Endothelial cell of umbilical vein (primary cell): ENCODE measurements at regions not wholly inside any gene's neighbourhood (a gene's known extent, or its start where the extent isn't known, plus 50 kb on each side); places are given as distances from the start of the nearest gene placed in this dataset.

ENCODE experiments used
- BruUV-seq: library from RNA; stranded (reverse); fragments of 400-500 nt; replicated peaks from 2 replicates; lab custom pipeline; 2021; lab: Mats Ljungman, UMichigan
- CTCF ChIA-PET: fragments of 300-600, 350-600 bp; sonication (Branson Sonifier 250); formaldehyde crosslinking; loops from one replicate; lab custom pipeline; 2021; ENCODE audit warnings: antibody characterized with exemption, inconsistent platforms; lab: Charles Lee
- POLR2A ChIA-PET: fragments of 300-600, 350-600 bp; sonication (Branson Sonifier 250); formaldehyde crosslinking; loops from one replicate; lab custom pipeline; 2021; ENCODE audit warnings: antibody characterized with exemption, inconsistent platforms; lab: Charles Lee
- DNase-seq: peaks from one replicate; pipeline ENCODE4 v3.0.0-alpha.2; 2011; ENCODE audit warnings: low read depth, low spot score
- FAIRE-seq: peaks from 2 replicates; lab custom pipeline; 2011; peaks lifted over from hg19 to GRCh38; lab: Jason Lieb, UNC
- H2AFZ ChIP-seq: 2 replicates; pipeline ENCODE4 v1.6.0; 2012; ENCODE audit warnings: low read depth, low read length, control low read depth, inconsistent platforms
- H3K27ac ChIP-seq: 2 replicates; pipeline ENCODE4 v1.5.1; 2011; ENCODE audit warnings: low read depth, mild to moderate bottlenecking, control low read depth, low read length, moderate library complexity; ENCODE audit not compliant: insufficient read depth
- H3K27me3 ChIP-seq, 2 experiments: 2 replicates each; pipeline versions ENCODE4 v1.6.0 to v1.6.1; 2011; ENCODE audit warnings: low read length in 2 of 2, mixed read lengths in 1 of 2; ENCODE audit not compliant: control insufficient read depth in 2 of 2, insufficient read depth in 2 of 2
- H3K36me3 ChIP-seq, 2 experiments: 2 replicates in 1 of 2; 3 replicates in 1 of 2; pipeline ENCODE4 v1.5.1; 2011; ENCODE audit warnings: low read length in 2 of 2, mild to moderate bottlenecking in 1 of 2, moderate library complexity in 1 of 2; ENCODE audit not compliant: control insufficient read depth in 2 of 2, insufficient read depth in 2 of 2; ENCODE audit errors: extremely low read depth in 1 of 2
- H3K4me1 ChIP-seq: 3 replicates; pipeline ENCODE4 v1.5.1; 2011; ENCODE audit warnings: mild to moderate bottlenecking, low read length; ENCODE audit not compliant: control insufficient read depth, insufficient read depth; ENCODE audit errors: extremely low read depth
- H3K4me2 ChIP-seq: 2 replicates; pipeline ENCODE4 v1.6.1; 2011; ENCODE audit warnings: low read length, control low read depth, mixed read lengths; ENCODE audit not compliant: insufficient read depth
- H3K4me3 ChIP-seq, 3 experiments: fragments of 200-600 bp in 1 of 3; sonication (generic), shearing (Covaris generic) in 1 of 3; replicated peaks in 1 of 3; 2 replicates each; pipeline ENCODE4 v1.5.1; 2011 to 2016; ENCODE audit warnings: control low read depth in 3 of 3, low read length in 3 of 3, mild to moderate bottlenecking in 2 of 3, inconsistent platforms in 1 of 3, low read depth in 1 of 3, moderate library complexity in 1 of 3; ENCODE audit not compliant: insufficient read depth in 1 of 3
- H3K79me2 ChIP-seq: 2 replicates; pipeline ENCODE4 v1.6.0; 2012; ENCODE audit warnings: low read length, inconsistent platforms; ENCODE audit not compliant: control insufficient read depth, insufficient read depth
- H3K9ac ChIP-seq: replicated peaks from 2 replicates; pipeline ENCODE3; 2011; ENCODE audit warnings: low read length, control low read depth; ENCODE audit not compliant: insufficient read depth; ENCODE audit errors: extremely low read depth
- H3K9me1 ChIP-seq: replicated peaks from 3 replicates; pipeline ENCODE4 v1.6.0; 2011; ENCODE audit warnings: mild to moderate bottlenecking, low read length; ENCODE audit not compliant: control insufficient read depth, insufficient read depth; ENCODE audit errors: extremely low read depth
- H3K9me3 ChIP-seq: replicated peaks from 2 replicates; pipeline ENCODE4 v1.5.1; 2012; ENCODE audit warnings: low read length, inconsistent platforms; ENCODE audit not compliant: control insufficient read depth, insufficient read depth
- H4K20me1 ChIP-seq: replicated peaks from 2 replicates; pipeline ENCODE3; 2011; ENCODE audit warnings: mild to moderate bottlenecking, low read length; ENCODE audit not compliant: control insufficient read depth, insufficient read depth; ENCODE audit errors: extremely low read depth
- EZH2 ChIP-seq: IDR thresholded peaks from 2 replicates; pipeline ENCODE4 v1.6.1; 2012; ENCODE audit warnings: borderline replicate concordance, low read depth, mild to moderate bottlenecking, moderate library complexity, low read length, inconsistent platforms; ENCODE audit not compliant: severe bottlenecking
- FOS ChIP-seq: IDR thresholded peaks from 2 replicates; pipeline ENCODE4 v1.6.1; 2011; ENCODE audit warnings: mild to moderate bottlenecking, low read length, moderate library complexity, borderline replicate concordance; ENCODE audit not compliant: insufficient read depth
- GATA2 ChIP-seq: IDR thresholded peaks from 2 replicates; pipeline ENCODE4 v1.7.0; 2011; ENCODE audit warnings: low read depth, mild to moderate bottlenecking, moderate library complexity, mixed read lengths, low read length; ENCODE audit not compliant: insufficient read length, insufficient read depth
- JUN ChIP-seq: IDR thresholded peaks from 2 replicates; pipeline ENCODE4 v1.6.1; 2011; ENCODE audit warnings: borderline replicate concordance, low read depth; ENCODE audit not compliant: insufficient read length, insufficient read depth
- MYC ChIP-seq: IDR thresholded peaks from one replicate; pipeline ENCODE4 v1.6.1; 2011; ENCODE audit warnings: mild to moderate bottlenecking, low read depth, low read length
- POLR2A ChIP-seq: IDR thresholded peaks from 2 replicates; pipeline ENCODE4 v1.6.1; 2012; ENCODE audit warnings: low read depth, mild to moderate bottlenecking, control low read depth, low read length
- POLR2AphosphoS5 ChIP-seq: IDR thresholded peaks from 2 replicates; pipeline ENCODE4 v1.6.1; 2012; ENCODE audit warnings: low read depth, mild to moderate bottlenecking, control low read depth, low read length, moderate library complexity; ENCODE audit not compliant: insufficient read depth
- dilution Hi-C: fragments of 300-500 bp; cut with MboI; formaldehyde crosslinking; loops from one replicate; pipeline ENCODE4 v1.15.0; 2019; ENCODE audit warnings: low sequenced_read_pairs; ENCODE audit not compliant: extremely low pct_ligation_motif_present
- intact Hi-C: fragments of 100-400 bp; cut with micrococcal nuclease; formaldehyde crosslinking; loops from one replicate; pipeline ENCODE4 v1.10.0; 2022
- TF ChIP-seq, protein P1 (sequence below), 2 donors: IDR thresholded peaks; 1 replicate in 1 of 2; 2 replicates in 1 of 2; pipeline ENCODE4 v1.5.1; 2011; ENCODE audit warnings: low read length in 2 of 2, mild to moderate bottlenecking in 2 of 2, moderate library complexity in 2 of 2, control low read depth in 1 of 2, inconsistent platforms in 1 of 2, low read depth in 1 of 2; ENCODE audit not compliant: insufficient read depth in 1 of 2; ENCODE audit errors: extremely low read depth in 1 of 2
- TF ChIP-seq, protein P2 (sequence below): IDR thresholded peaks from 2 replicates; pipeline ENCODE4 v1.6.1; 2011; ENCODE audit not compliant: insufficient read depth, insufficient read length

DNA sequence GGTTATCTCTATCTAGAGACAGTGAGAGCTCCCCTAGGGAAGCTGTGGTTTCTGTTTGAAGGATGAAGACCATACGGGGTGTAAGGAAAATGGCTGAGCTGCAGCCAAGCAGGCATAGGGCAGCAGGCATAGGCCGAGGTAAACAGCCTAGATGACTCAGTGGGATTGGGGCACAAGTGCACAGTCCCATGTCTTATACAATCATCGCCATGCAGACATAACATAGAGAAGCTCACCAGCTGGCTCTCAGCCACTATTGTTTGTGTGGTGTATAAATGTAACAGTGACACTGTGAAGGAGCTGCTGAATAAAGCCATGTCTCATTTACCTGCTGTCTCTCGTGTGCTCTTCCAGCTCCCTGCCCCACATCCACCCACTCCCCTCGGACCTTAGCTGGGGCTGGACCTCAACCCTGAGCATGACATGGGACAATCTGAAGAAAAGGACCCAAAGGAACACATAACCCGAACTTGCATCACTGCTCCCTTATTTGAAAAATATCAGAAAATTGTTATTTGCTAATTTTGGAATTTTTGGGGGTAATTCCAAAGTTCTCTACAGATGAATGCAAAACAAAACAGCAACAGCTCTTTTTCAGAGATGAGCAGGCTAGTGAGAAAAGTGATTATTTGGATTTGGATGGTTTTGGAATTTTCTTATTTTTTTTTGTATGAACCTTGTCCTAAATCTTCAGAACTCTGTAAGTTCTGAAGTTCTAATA is 582.7 kb downstream of the REEP3 start:
- intact Hi-C loops = no loop called here
- no peak for TF ChIP-seq FOS
- no peak for TF ChIP-seq JUN
- no peak for TF ChIP-seq POLR2A
- no peak for TF ChIP-seq POLR2AphosphoS5
- TF ChIP-seq, protein P1, sequence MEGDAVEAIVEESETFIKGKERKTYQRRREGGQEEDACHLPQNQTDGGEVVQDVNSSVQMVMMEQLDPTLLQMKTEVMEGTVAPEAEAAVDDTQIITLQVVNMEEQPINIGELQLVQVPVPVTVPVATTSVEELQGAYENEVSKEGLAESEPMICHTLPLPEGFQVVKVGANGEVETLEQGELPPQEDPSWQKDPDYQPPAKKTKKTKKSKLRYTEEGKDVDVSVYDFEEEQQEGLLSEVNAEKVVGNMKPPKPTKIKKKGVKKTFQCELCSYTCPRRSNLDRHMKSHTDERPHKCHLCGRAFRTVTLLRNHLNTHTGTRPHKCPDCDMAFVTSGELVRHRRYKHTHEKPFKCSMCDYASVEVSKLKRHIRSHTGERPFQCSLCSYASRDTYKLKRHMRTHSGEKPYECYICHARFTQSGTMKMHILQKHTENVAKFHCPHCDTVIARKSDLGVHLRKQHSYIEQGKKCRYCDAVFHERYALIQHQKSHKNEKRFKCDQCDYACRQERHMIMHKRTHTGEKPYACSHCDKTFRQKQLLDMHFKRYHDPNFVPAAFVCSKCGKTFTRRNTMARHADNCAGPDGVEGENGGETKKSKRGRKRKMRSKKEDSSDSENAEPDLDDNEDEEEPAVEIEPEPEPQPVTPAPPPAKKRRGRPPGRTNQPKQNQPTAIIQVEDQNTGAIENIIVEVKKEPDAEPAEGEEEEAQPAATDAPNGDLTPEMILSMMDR (IDR thresholded peaks at IDR 0.05; ENCODE audit: extremely low read depth in 1 of 2, insufficient read depth in 1 of 2, low read depth in 1 of 2, low read length in 2 of 2) = no peak
- no peak for TF ChIP-seq EZH2
- TF ChIP-seq MYC = no peak
- TF ChIP-seq, protein P2, sequence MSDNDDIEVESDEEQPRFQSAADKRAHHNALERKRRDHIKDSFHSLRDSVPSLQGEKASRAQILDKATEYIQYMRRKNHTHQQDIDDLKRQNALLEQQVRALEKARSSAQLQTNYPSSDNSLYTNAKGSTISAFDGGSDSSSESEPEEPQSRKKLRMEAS = no peak
- TF ChIP-seq GATA2 = no peak
- POLR2A ChIA-PET = no interaction called here
- no peak overlapping the region for H3K9ac ChIP-seq
- DNase-seq (no peak), FAIRE-seq (no peak)
- no peak overlapping the region for H3K27ac ChIP-seq
- no peaks in the 10 kb centered on the region for H3K36me3 ChIP-seq
- H3K4me2 ChIP-seq = no peak overlapping the region
- no peaks in the 10 kb centered on the region for H4K20me1 ChIP-seq
- no peaks in the 10 kb centered on the region for H3K9me1 ChIP-seq
- dilution Hi-C loops = no loop called here
- CTCF ChIA-PET = no interaction called here
- no peaks in the 10 kb centered on the region for H3K27me3 ChIP-seq
- no peak overlapping the region for H2AFZ ChIP-seq
- no peaks in the 10 kb centered on the region for H3K79me2 ChIP-seq
- H3K4me1 ChIP-seq = no peaks in the 10 kb centered on the region
- no TSS peak for BruUV-seq
- no peak overlapping the region for H3K4me3 ChIP-seq
- H3K9me3 ChIP-seq = no peaks in the 10 kb centered on the region
